Activated T-helper 1 cell treated with anti-CD3 and anti-CD28 coated beads, Interleukin-12 subunit alpha, Interleukin-12 subunit beta, Interleukin-2, Interleukin-4 antibody, amounts not matched to agents 30 ng/mL and 10 ng/mL and 1 ng/mL, durations not matched to agents 14 hours and 24 hours and 36 hours (primary cell): ENCODE measurements at regions not wholly inside any gene's neighbourhood (a gene's known extent, or its start where the extent isn't known, plus 50 kb on each side); places are given as distances from the start of the nearest gene placed in this dataset.
"Not testable (repeated sequence)": the region's sequence is repeated elsewhere in the genome, so short reads cannot be mapped to it uniquely, and the experiment has no call there.

Experiments
- DNase-seq: peaks from one replicate; pipeline ENCODE4 v3.0.0; 2021; ENCODE audit warnings: low spot score
- H3K27ac Mint-ChIP-seq: one replicate; pipeline ENCODE4 v1.8.0; 2021; ENCODE audit warnings: mild to moderate bottlenecking, mixed read lengths
- H3K27me3 Mint-ChIP-seq: one replicate; pipeline ENCODE4 v1.8.0; 2022; ENCODE audit warnings: mild to moderate bottlenecking, moderate library complexity, mixed read lengths; ENCODE audit not compliant: insufficient read depth
- H3K36me3 Mint-ChIP-seq: one replicate; pipeline ENCODE4 v1.8.0; 2021; ENCODE audit warnings: low read depth, mixed read lengths
- H3K4me1 Mint-ChIP-seq: one replicate; pipeline ENCODE4 v1.8.0; 2021; ENCODE audit warnings: low read depth, mixed read lengths
- H3K4me3 Mint-ChIP-seq: one replicate; pipeline ENCODE4 v1.8.0; 2021; ENCODE audit warnings: mild to moderate bottlenecking, moderate library complexity, mixed read lengths
- H3K9me3 Mint-ChIP-seq: one replicate; pipeline ENCODE4 v1.8.0; 2021; ENCODE audit warnings: mixed read lengths
- intact Hi-C: fragments of 100-400 bp; cut with micrococcal nuclease; formaldehyde crosslinking; loops from one replicate; pipeline ENCODE4 v1.15.1; 2024

DNA sequence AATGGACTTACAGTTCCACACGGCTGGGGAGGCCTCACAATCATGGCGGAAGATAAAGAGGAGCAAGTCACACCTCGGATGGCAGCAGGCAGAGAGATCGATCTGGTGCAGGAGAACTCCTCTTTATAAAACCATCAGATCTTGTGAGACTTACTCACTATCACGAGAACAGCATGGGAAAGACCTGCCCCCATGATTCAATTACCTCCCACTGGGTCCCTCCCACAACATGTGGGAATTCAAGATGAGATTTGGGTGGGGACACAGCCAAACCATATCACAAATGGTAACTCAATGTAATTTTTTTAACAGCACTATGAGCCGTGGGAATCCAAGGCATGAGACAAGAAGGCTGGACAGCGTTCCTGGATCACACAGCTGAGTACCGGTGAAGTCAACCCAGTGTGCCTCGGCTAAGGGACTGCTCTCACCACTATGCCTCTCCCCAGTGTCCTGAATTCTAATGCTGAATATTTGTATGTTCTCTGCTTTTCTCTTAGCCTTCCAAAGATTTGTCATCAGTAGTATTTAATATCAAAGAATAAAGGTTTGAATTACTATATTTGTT, 84.3 kb downstream of the IRS2 start:
- H3K4me1 Mint-ChIP-seq, DNase-seq, H3K9me3 Mint-ChIP-seq, H3K4me3 Mint-ChIP-seq, intact Hi-C loops, H3K27ac Mint-ChIP-seq, H3K36me3 Mint-ChIP-seq: not testable (repeated sequence)
- H3K27me3 Mint-ChIP-seq = peaks cover 13% of the 10 kb centered on the region

DNA sequence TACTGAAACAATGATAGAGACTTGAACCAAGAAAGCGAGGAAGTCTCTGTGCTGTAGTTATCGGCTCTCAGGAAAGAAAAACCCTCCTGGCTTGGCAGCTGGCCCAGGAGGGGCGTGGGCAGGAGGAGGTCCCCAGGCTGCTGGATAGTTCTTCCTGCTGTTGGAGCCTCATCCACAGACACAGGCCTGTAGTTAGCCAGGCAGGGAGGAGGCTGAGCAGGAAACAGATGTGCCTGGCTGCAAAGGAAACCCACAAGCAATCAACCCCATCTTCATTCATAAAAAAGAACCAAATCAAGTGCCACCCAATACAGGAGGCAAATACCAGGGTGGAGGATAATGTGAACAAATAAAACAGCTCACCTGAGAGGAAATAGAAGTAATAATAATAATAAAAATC, 86.2 kb downstream of the IRS2 start:
- Mint-ChIP-seq H3K36me3 (no peaks in the 10 kb centered on the region), H3K27ac (no peak overlapping the region), H3K9me3 (no peaks in the 10 kb centered on the region), H3K4me1 (no peaks in the 10 kb centered on the region), H3K27me3 (peaks cover 12% of the 10 kb centered on the region), H3K4me3 (no peak overlapping the region)
- no peak for DNase-seq
- intact Hi-C loops = no loop called here

DNA sequence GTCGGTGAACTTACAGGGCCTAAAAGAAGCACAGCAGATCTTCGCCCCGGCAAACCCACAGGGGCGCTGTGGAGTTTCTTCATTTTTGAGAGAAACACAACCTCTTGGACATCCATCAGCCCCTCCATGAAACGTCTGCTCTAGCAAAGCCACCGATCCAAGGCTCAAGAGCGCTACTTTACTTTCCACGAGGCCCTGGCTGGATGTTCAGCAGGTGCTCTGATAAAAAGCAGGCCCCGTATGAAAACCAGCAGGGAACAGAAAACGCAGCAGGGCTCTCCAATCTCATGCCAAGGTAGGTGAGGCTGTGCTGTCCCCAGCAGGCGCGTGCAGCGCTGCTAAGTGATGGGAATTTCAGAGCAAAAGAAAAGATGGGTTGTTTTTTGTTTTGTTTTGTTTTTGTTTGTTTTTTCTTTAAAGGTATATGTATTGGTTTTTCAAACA, 86.7 kb downstream of the IRS2 start:
- Mint-ChIP-seq H3K36me3 (no peaks in the 10 kb centered on the region), H3K4me3 (no peak overlapping the region), H3K4me1 (no peaks in the 10 kb centered on the region), H3K9me3 (no peaks in the 10 kb centered on the region), H3K27me3 (peaks cover 8% of the 10 kb centered on the region), H3K27ac (no peak overlapping the region)
- intact Hi-C loops = no loop called here
- no peak for DNase-seq

- DNase-seq = no peak
- no peaks in the 10 kb centered on the region for H3K9me3 Mint-ChIP-seq
- peaks cover 5% of the 10 kb centered on the region for H3K27me3 Mint-ChIP-seq
- H3K27ac Mint-ChIP-seq = no peak overlapping the region
- no peaks in the 10 kb centered on the region for H3K4me1 Mint-ChIP-seq
- no peak overlapping the region for H3K4me3 Mint-ChIP-seq
- intact Hi-C loops = no loop called here
- H3K36me3 Mint-ChIP-seq = no peaks in the 10 kb centered on the region
Measured at GRCh38 chr13:109698779-109699178, 87.6 kb downstream of the IRS2 start.

GRCh38 chr13:109697936-109698335, 88.4 kb downstream of the IRS2 start:
- H3K36me3 Mint-ChIP-seq = no peaks in the 10 kb centered on the region
- no peak for DNase-seq
- no peak overlapping the region for H3K27ac Mint-ChIP-seq
- no peaks in the 10 kb centered on the region for H3K9me3 Mint-ChIP-seq
- no peak overlapping the region for H3K4me3 Mint-ChIP-seq
- no peaks in the 10 kb centered on the region for H3K4me1 Mint-ChIP-seq
- peaks cover 2% of the 10 kb centered on the region for H3K27me3 Mint-ChIP-seq
- intact Hi-C loops = no loop called here

- no peaks in the 10 kb centered on the region for H3K36me3 Mint-ChIP-seq
- H3K9me3 Mint-ChIP-seq = no peaks in the 10 kb centered on the region
- no peak for DNase-seq
- intact Hi-C loops = no loop called here
- H3K27me3 Mint-ChIP-seq = peaks cover 2% of the 10 kb centered on the region
- H3K4me1 Mint-ChIP-seq = no peaks in the 10 kb centered on the region
- H3K4me3 Mint-ChIP-seq = no peak overlapping the region
- no peak overlapping the region for H3K27ac Mint-ChIP-seq
Measured at GRCh38 chr13:109695402-109696190, 90.8 kb downstream of the IRS2 start.

GRCh38 chr13:109694972-109695371, 91.4 kb downstream of the IRS2 start:
- no peaks in the 10 kb centered on the region for H3K9me3 Mint-ChIP-seq
- no peaks in the 10 kb centered on the region for H3K36me3 Mint-ChIP-seq
- no peaks in the 10 kb centered on the region for H3K4me1 Mint-ChIP-seq
- H3K27me3 Mint-ChIP-seq = peaks cover 2% of the 10 kb centered on the region
- no peak overlapping the region for H3K4me3 Mint-ChIP-seq
- no peak overlapping the region for H3K27ac Mint-ChIP-seq
- intact Hi-C loops = no loop called here
- DNase-seq = no peak

GRCh38 chr13:109693213-109693612, 93.2 kb downstream of the IRS2 start:
- H3K9me3 Mint-ChIP-seq = no peaks in the 10 kb centered on the region
- no peaks in the 10 kb centered on the region for H3K36me3 Mint-ChIP-seq
- intact Hi-C loops = no loop called here
- H3K27me3 Mint-ChIP-seq = peaks cover 2% of the 10 kb centered on the region
- no peak for DNase-seq
- no peak overlapping the region for H3K4me3 Mint-ChIP-seq
- no peaks in the 10 kb centered on the region for H3K4me1 Mint-ChIP-seq
- no peak overlapping the region for H3K27ac Mint-ChIP-seq

GRCh38 chr13:109691689-109692088, 94.7 kb downstream of the IRS2 start:
- no peak overlapping the region for H3K27ac Mint-ChIP-seq
- no peaks in the 10 kb centered on the region for H3K36me3 Mint-ChIP-seq
- H3K4me3 Mint-ChIP-seq = no peak overlapping the region
- no peak for DNase-seq
- H3K27me3 Mint-ChIP-seq = peaks cover 2% of the 10 kb centered on the region
- H3K4me1 Mint-ChIP-seq = no peaks in the 10 kb centered on the region
- intact Hi-C loops = no loop called here
- no peaks in the 10 kb centered on the region for H3K9me3 Mint-ChIP-seq

GRCh38 chr13:109687559-109688448, 98.6 kb downstream of the IRS2 start:
- Mint-ChIP-seq H3K4me1 (no peaks in the 10 kb centered on the region), H3K9me3 (no peaks in the 10 kb centered on the region), H3K4me3 (no peak overlapping the region), H3K27me3 (peaks cover 7% of the 10 kb centered on the region), H3K27ac (no peak overlapping the region), H3K36me3 (no peaks in the 10 kb centered on the region)
- no peak for DNase-seq
- intact Hi-C loops = no loop called here

- Mint-ChIP-seq H3K9me3 (no peaks in the 10 kb centered on the region), H3K4me1 (no peaks in the 10 kb centered on the region)
Measured at GRCh38 chr13:109685203-109685602, 101.2 kb downstream of the IRS2 start.

GRCh38 chr13:109684824-109685202, 101.6 kb downstream of the IRS2 start:
- H3K27ac Mint-ChIP-seq = no peak overlapping the region
- H3K9me3 Mint-ChIP-seq = no peaks in the 10 kb centered on the region
- no peaks in the 10 kb centered on the region for H3K36me3 Mint-ChIP-seq
- peaks cover 8% of the 10 kb centered on the region for H3K27me3 Mint-ChIP-seq
- intact Hi-C loops = no loop called here
- H3K4me3 Mint-ChIP-seq = no peak overlapping the region
- H3K4me1 Mint-ChIP-seq = no peaks in the 10 kb centered on the region
- DNase-seq = no peak

More at GRCh38 chr13:109685203-109685602, 101.2 kb downstream of the IRS2 start:
- Mint-ChIP-seq H3K4me3 (no peak overlapping the region), H3K27ac (no peak overlapping the region), H3K27me3 (peaks cover 8% of the 10 kb centered on the region), H3K36me3 (no peaks in the 10 kb centered on the region)
- no peak for DNase-seq
- intact Hi-C loops = no loop called here
